ENCODE measurements at regions not wholly inside any gene's neighbourhood (a gene's known extent, or its start where the extent isn't known, plus 50 kb on each side); places are given as distances from the start of the nearest gene placed in this dataset.
"Not testable (repeated sequence)": the region's sequence is repeated elsewhere in the genome, so short reads cannot be mapped to it uniquely, and the experiment has no call there.

DNA sequence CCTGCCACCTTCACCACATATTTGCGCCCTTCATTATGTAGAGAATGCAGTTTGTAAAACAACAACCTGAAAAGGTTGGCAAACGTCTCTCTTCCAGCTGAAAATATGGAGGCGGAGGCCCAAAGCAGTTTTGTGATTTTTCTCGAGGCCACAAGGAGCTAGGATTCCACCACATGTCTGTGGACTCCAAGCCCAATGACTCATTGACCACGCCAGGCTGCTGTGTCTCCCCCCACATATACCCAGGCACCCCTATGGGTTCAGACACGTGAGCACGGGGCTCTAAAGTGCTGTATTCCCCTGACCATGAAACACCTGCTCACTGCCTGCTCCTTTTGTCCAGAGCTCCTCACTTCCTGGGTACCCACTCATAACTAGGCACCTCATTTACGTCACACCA is 121.4 kb upstream of the CDH5 start:
- no peak overlapping the region for H3K4me3 ChIP-seq (replicated peaks; ENCODE audit: low read depth, low read length)
- TF ChIP-seq CTCF (IDR thresholded peaks at IDR 0.05; ENCODE audit: low read length, missing control alignments): no peak
- no peak for DNase-seq (ENCODE audit: low read depth)

GRCh38 chr16:66242672-66243071 is 123.8 kb upstream of the CDH5 start:
- no peak overlapping the region for H3K4me3 ChIP-seq (replicated peaks; ENCODE audit: low read depth, low read length)
- no peak for DNase-seq (ENCODE audit: low read depth)
- no peak for TF ChIP-seq CTCF (IDR thresholded peaks at IDR 0.05; ENCODE audit: low read length, missing control alignments)

DNA sequence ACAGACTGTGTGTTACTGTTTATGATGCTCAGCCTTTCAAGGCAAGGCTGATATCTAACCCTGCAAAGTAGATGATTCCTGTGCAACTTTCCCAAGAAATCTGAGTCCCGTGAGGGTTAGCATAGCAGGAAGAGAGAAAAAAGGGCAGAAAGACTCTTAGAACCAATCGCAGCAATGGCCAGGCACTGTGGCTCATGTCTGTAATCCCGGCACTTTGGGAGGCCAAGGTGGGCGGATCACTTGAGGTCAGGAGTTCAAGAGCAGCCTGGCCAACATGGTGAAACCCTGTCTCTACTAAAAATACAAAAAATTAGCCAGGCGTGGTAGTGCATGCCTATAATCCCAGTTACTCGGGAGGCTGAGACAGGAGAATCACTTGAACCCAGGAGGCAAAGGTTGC is 124.3 kb upstream of the CDH5 start:
- not testable (repeated sequence) for DNase-seq (ENCODE audit: low read depth)

DNA sequence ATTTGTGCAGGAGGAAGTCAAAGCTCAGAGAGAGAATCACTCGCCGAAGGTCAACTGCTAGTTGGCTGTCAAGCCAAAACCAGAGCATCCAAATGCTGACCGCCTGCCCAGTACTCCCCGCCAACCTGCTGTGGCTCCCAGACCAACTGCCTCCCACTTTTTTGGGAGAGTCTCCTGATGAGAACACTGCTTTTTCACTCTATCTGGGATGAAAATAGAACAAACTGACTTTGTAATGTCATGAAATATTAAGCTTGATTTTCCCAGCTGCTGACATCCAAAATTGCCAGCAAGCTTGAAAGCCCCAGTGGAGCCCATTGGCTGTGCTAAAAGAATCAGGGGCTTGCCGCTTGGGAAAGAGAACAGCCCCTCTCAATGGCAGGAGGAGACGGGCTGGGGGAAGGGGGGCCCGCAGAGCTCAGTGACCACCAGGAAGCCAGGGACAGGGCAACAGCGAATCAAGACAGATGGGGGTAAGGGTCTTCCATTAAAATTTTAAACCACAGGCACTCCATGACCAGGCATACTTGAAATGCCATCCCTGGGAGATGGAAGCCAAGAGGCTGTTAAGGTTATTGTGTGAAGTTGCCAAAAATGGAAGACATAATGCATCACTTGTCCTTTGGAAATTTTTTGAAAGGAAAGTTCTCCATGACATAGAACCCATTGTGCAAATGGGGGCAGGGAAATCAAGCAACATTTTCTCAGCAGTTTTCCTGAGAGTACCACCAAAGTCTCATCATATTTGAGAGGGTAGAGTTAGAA is 125.7 kb upstream of the CDH5 start:
- no peak for DNase-seq (ENCODE audit: low read depth)

More for the DNA sequence above, 124.3 kb upstream of the CDH5 start:
- H3K4me3 ChIP-seq (replicated peaks; ENCODE audit: low read depth, low read length): not testable (repeated sequence)

DNA sequence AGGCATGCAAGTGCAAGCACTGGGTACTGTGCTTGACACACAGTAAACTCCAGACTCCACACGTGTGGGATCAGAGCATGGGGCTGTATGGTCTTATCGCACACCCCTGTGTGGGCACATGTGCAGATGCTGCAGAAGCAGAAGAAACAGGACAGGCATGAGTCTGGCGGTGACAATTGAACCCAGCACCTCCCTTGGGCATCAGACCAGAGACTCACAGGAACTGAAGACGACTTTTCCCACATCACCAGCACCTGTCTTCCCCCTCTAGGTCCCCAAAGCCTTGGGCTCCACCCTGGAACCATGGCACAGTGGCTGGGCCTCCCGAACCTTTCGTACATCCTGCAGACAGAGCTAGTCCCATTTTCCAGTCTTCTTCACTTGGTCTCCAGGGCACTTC is 126.4 kb upstream of the CDH5 start:
- TF ChIP-seq CTCF (IDR thresholded peaks at IDR 0.05; ENCODE audit: low read length, missing control alignments): no peak
- no peak overlapping the region for H3K4me3 ChIP-seq (replicated peaks; ENCODE audit: low read depth, low read length)
- DNase-seq (ENCODE audit: low read depth): no peak

More for the DNA sequence above, 125.7 kb upstream of the CDH5 start:
- TF ChIP-seq CTCF (IDR thresholded peaks at IDR 0.05; ENCODE audit: low read length, missing control alignments): no peak
- H3K4me3 ChIP-seq (replicated peaks; ENCODE audit: low read depth, low read length): no peak overlapping the region

- no peak overlapping the region for H3K4me3 ChIP-seq (replicated peaks; ENCODE audit: low read depth, low read length)
- TF ChIP-seq CTCF (IDR thresholded peaks at IDR 0.05; ENCODE audit: low read length, missing control alignments): no peak
- no peak for DNase-seq (ENCODE audit: low read depth)
These were observed 127.8 kb upstream of the CDH5 start for GRCh38 chr16:66238696-66239095.

DNA sequence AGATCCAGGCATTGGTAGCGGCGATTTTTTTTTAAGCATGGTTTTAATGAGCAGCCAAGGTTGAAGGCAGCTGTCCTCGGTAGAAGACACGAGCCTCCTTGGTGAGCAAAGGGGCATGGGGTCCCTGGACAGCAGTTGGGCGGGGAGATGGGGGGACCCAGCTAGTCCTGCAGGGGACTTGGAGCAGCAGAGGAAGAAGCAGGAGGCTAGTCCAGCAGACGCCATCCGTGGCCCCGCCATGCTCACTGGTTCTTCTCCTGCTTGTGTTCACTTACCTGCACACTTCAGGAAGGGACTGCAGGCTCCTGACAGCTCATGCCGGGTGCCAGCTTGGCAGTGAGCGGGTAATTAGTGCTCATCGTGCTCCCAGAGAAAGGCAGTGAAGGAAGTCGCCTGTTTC is 130.2 kb upstream of the CDH5 start:
- no peak for TF ChIP-seq CTCF (IDR thresholded peaks at IDR 0.05; ENCODE audit: low read length, missing control alignments)
- H3K4me3 ChIP-seq (replicated peaks; ENCODE audit: low read depth, low read length): no peak overlapping the region
- no peak for DNase-seq (ENCODE audit: low read depth)
